ENCODE measurements at regions not wholly inside any gene's neighbourhood (a gene's known extent, or its start where the extent isn't known, plus 50 kb on each side); places are given as distances from the start of the nearest gene placed in this dataset.

DNA sequence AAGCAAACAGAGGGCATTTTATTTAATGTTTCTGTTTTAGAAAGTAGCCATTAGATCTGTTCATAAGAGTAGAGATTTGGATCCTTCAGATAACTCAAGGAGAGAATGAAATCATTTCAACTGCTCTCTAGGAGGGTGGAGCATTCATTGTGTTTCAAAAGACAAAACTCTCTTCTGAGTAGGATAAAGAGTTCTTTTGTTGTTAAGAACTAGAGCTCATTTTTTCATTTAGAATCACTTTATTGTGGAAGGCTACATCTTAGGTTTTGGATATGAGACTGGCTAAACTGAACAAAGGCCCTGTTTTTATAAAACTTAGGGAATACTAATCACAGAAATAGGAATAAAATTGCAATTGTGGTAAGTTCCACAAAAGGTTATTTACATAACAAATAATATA lies 193.9 kb upstream of the PCDH10 start:
- Mint-ChIP-seq H3K36me3 (ENCODE audit: low read depth) (no peaks in the 10 kb centered on the region), H3K27me3 (ENCODE audit: low read depth, poor library complexity) (peaks cover 4% of the 10 kb centered on the region), H3K4me3 (no peak overlapping the region), H3K27ac (no peak overlapping the region), H3K4me1 (no peaks in the 10 kb centered on the region), H3K9me3 (peaks cover 19% of the 10 kb centered on the region)
- no peak for DNase-seq
- TF ChIP-seq, protein P1, sequence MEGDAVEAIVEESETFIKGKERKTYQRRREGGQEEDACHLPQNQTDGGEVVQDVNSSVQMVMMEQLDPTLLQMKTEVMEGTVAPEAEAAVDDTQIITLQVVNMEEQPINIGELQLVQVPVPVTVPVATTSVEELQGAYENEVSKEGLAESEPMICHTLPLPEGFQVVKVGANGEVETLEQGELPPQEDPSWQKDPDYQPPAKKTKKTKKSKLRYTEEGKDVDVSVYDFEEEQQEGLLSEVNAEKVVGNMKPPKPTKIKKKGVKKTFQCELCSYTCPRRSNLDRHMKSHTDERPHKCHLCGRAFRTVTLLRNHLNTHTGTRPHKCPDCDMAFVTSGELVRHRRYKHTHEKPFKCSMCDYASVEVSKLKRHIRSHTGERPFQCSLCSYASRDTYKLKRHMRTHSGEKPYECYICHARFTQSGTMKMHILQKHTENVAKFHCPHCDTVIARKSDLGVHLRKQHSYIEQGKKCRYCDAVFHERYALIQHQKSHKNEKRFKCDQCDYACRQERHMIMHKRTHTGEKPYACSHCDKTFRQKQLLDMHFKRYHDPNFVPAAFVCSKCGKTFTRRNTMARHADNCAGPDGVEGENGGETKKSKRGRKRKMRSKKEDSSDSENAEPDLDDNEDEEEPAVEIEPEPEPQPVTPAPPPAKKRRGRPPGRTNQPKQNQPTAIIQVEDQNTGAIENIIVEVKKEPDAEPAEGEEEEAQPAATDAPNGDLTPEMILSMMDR (IDR thresholded peaks at IDR 0.05): no peak

DNA sequence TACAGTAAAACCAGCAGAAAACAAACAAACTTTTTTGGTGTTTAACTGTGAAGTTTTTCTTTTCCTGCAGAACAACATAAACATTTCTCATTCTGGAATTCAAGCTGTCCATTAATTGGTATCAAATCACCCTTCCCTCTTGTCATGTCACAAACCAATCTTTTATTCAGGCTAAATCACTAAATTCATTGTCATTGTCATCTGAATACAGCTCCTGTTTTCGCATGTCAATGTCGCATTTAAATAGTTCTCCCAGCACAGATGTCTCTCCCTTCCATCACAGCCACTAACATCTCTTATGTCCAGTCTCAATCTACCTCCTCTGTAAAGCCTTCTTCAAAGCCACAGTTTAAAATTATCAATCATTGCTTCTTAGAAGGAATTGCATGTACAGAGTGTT lies 192.1 kb upstream of the PCDH10 start:
- DNase-seq: no peak
- Mint-ChIP-seq H3K9me3 (peaks cover 9% of the 10 kb centered on the region), H3K36me3 (ENCODE audit: low read depth) (no peaks in the 10 kb centered on the region), H3K4me1 (no peaks in the 10 kb centered on the region), H3K4me3 (no peak overlapping the region), H3K27me3 (ENCODE audit: low read depth, poor library complexity) (peaks cover 4% of the 10 kb centered on the region), H3K27ac (no peak overlapping the region)
- TF ChIP-seq, protein P1 (IDR thresholded peaks at IDR 0.05): no peak

DNA sequence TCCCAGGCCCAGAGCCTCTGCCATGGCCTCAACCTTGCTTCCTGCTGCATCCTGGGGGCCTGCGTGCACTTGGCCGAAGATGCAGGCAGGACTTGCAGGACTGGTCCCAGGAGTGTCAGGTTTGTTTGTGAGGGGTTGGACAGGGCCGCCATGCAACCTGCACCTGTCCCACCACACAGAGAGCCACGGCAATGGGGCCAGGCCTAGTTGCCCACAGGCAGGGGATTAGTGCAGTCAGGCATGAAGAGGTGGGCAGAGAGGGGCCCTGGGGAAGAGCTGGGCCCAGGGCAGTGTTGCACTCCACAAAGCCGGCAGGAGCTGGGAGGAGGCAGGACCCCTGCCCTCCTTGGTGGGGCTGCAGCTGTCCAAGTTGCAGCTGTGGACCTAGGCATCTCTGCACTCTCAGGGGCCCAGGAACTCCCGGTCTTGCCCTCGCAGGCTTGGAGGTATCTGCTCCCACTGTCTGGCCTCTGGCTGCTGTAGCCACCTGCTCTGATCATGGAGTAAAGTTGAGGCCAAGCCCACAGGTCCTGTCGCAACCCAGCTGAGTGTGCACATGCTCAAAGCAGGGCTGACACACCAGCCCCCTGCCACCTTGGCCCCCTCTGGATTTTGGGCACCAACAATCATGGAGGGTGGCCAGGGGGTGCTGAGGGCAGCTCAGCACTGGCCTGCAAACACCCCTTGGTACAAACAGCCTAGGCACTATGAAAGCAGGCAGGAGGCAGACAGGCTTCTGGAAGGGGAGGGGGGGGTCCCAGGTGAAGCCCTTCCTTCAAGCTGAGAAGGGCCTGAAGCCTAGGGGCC lies 190.4 kb upstream of the PCDH10 start:
- DNase-seq: no peak
- H3K27me3 Mint-ChIP-seq (ENCODE audit: low read depth, poor library complexity): peaks cover 4% of the 10 kb centered on the region
- H3K4me3 Mint-ChIP-seq: no peak overlapping the region
- TF ChIP-seq, protein P1 (IDR thresholded peaks at IDR 0.05): no peak
- H3K9me3 Mint-ChIP-seq: peaks cover 9% of the 10 kb centered on the region
- H3K4me1 Mint-ChIP-seq: no peaks in the 10 kb centered on the region
- H3K36me3 Mint-ChIP-seq (ENCODE audit: low read depth): no peaks in the 10 kb centered on the region
- no peak overlapping the region for H3K27ac Mint-ChIP-seq

DNA sequence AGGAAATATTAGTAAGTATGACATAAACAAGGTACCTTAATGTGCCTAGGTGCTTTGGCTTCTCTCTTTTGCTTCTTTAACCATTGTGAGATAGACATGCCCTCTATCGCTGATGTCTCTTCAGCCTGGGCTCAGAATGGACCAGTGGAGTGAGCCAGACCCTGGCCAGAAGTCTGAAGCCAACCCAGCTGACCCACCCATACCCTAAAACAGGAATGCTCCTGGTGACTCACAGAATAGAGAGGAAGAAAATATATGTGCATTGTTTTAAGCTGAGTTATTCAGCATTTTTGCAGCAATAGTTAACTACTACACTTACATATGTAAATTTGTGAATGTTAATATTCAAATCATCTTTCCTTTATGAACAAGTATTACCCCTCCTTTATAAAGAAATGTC lies 167.5 kb upstream of the PCDH10 start:
- no peak for DNase-seq

DNA sequence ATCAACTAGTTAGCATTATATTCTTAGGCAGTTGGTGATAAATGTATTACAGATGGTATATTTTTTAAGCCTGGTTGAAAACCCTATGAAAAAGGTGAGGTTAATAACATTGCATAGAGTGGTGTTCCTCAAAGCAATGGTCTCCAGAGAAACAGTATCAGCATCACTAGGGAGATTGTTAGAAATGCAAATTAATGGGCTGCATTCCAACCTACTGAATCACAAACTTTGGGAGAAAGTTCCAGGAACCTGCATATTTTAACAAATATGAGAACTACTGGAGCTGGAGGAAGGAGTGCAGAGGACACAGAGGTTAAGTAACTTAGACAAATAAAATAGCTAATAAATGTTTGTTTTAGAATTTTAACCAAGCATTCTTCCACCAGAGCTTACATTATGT lies 166.9 kb upstream of the PCDH10 start:
- no peak overlapping the region for H3K27ac Mint-ChIP-seq
- H3K4me1 Mint-ChIP-seq: no peaks in the 10 kb centered on the region
- H3K4me3 Mint-ChIP-seq: no peak overlapping the region
- H3K36me3 Mint-ChIP-seq (ENCODE audit: low read depth): no peaks in the 10 kb centered on the region
- H3K9me3 Mint-ChIP-seq: no peaks in the 10 kb centered on the region
- TF ChIP-seq, protein P1 (IDR thresholded peaks at IDR 0.05): no peak
- no peaks in the 10 kb centered on the region for H3K27me3 Mint-ChIP-seq (ENCODE audit: low read depth, poor library complexity)
- DNase-seq: no peak

More for the DNA sequence above, 167.5 kb upstream of the PCDH10 start:
- no peaks in the 10 kb centered on the region for H3K4me1 Mint-ChIP-seq
- TF ChIP-seq, protein P1 (IDR thresholded peaks at IDR 0.05): no peak
- H3K9me3 Mint-ChIP-seq: no peaks in the 10 kb centered on the region
- no peaks in the 10 kb centered on the region for H3K27me3 Mint-ChIP-seq (ENCODE audit: low read depth, poor library complexity)
- no peak overlapping the region for H3K27ac Mint-ChIP-seq
- no peak overlapping the region for H3K4me3 Mint-ChIP-seq
- no peaks in the 10 kb centered on the region for H3K36me3 Mint-ChIP-seq (ENCODE audit: low read depth)

DNA sequence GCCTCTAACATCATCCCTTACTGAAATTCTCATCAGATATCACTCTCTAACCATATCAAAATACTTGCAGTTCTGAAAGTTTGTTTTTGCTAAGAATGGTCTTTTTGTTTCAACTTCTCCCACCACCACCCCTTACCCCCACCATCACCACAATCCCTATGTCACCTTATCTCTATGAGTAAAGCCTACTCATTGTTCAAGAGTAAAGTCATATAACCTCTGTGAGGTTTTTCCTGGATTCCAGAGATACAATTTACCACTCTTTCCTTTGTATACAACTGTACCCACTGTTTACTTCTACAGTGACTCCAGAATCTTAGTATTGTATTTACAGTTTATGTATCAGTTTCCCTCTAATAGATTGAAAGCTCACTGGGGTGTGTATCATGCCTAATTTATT lies 158.0 kb upstream of the PCDH10 start:
- H3K36me3 Mint-ChIP-seq (ENCODE audit: low read depth): no peaks in the 10 kb centered on the region
- H3K4me1 Mint-ChIP-seq: no peaks in the 10 kb centered on the region
- H3K9me3 Mint-ChIP-seq: no peaks in the 10 kb centered on the region
- TF ChIP-seq, protein P1 (IDR thresholded peaks at IDR 0.05): no peak
- no peaks in the 10 kb centered on the region for H3K27me3 Mint-ChIP-seq (ENCODE audit: low read depth, poor library complexity)
- H3K27ac Mint-ChIP-seq: no peak overlapping the region
- DNase-seq: no peak
- no peak overlapping the region for H3K4me3 Mint-ChIP-seq
